GM21515 (cell line): ENCODE measurements at regions not wholly inside any gene's neighbourhood (a gene's known extent, or its start where the extent isn't known, plus 50 kb on each side); places are given as distances from the start of the nearest gene placed in this dataset.

Experiments
- ATAC-seq: cut with Tn5 transposase; IDR thresholded peaks from one replicate; pipeline ENCODE4 v1.9.1; 2021; ENCODE audit not compliant: unreplicated experiment

DNA sequence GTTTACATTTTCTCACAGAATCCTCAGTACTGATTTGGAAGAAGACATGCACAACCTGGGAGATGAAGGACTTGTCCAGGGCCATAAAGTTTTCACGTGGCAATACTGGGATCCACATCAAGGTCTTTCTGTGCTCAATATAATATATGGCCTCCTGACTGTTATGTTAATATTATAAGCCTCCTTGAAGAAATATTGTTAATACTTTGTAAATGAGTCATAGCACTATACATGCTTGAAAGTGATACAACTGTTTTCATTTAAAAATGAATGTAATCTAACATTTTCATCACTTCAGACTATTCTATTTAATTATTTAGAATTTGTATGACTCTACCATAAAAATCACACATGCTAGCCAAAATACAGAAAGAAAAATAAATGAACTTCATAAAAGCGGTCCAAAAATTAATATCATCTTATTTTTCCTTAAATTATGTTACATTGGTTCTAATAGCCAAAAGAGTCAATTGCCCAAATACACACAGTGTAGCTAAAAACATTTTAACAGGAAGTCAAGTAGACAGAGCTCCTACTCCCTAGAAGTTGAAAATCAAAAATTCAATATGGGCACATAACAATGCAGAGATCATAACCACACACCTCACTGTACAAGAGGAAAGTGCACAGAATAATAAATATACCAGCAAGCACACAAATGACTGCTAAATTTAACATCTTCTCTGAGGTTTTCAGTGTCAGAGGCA lies 188.0 kb upstream of the HDDC2 start:
- no peak for ATAC-seq

DNA sequence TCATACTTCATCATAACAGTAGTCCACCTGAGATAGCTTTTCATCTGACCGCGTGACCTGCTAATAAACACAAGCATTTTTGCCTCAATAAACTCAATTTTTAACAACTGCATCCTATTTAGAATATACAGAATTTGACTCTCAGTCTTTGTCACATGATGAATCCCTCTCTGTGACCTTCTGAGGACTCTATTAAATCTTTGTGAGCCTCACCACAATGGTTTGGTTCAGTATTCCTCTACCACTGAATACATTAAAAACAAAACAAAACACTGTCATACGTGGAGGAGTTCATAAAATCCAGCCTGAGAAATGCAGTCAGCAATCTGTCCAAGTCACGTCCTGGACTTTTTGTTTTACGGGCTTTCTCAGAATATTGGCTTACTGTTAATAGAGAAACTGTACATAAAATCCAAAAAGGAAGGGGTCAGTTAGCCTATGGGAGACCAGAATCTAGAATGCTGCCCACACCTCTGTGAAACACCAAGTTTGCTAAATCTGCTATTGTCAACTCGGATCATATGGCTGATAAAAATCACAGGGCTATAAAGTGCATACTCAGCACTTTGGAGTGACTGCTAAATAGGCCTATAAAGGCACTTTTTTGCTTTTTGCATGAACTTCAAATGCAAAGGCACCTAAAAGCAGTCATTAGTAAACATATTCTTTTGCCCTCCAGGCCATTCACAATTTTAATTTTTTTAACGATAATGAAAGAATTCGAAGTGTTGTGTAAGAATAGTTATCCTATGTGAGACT lies 190.3 kb upstream of the HDDC2 start:
- no peak for ATAC-seq

DNA sequence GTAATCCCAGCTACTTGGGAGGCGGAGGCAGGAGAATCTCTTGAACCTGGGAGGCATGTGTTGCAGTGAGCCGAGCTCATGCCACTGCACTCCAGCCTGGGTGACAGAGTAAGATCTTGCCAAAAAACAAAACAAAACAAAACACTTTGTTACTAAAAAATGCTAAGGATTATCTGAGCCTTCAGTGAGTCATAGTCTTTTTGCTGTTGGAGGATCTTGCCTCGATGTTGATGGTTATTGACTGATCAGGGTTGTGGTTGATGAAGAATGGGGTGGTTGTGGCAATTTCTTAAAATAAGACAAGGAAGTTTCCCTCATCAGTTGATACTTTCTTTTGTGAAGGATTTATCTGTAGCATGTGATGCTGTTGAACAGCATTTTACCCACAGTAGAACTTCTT lies 196.8 kb upstream of the HDDC2 start:
- no peak for ATAC-seq

DNA sequence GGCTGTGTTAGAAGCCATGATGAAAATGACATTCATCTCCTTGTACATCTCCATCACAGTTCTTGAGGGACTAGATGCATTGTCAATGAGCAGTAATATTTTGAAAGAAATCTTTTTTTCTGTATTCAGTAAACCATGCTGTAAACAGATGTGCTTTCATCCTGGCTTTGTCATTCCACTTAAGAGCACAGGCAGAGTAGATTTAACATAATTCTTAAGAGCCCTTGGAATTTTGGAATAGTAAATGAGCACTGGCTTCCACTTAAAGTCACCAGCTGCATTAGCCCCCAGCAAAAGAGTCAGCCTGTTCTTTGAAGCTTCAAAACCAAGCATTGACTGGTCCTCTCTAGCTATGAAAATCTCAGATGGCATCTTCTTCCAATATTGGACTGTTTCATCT lies 197.8 kb upstream of the HDDC2 start:
- ATAC-seq: no peak

DNA sequence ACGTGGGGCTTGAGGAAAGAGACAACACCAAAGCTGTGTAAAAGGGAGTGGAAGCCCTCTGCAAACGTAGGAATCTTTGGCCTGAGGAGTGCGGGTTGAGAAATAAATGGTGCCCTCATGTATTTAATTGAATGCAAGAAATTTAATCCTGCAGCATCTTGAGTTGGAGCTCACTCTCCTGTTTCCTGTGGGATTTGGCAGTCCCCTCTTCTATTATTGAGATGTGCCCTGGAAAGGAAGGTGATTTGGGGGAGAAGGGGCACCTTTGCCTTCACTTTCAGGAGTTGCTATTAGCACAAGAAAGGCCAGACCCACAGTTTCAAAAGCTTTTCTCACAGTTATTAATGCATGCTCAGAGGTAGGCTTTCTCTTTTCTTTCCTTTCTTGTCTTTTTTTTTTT lies 201.4 kb upstream of the HDDC2 start:
- ATAC-seq: no peak

DNA sequence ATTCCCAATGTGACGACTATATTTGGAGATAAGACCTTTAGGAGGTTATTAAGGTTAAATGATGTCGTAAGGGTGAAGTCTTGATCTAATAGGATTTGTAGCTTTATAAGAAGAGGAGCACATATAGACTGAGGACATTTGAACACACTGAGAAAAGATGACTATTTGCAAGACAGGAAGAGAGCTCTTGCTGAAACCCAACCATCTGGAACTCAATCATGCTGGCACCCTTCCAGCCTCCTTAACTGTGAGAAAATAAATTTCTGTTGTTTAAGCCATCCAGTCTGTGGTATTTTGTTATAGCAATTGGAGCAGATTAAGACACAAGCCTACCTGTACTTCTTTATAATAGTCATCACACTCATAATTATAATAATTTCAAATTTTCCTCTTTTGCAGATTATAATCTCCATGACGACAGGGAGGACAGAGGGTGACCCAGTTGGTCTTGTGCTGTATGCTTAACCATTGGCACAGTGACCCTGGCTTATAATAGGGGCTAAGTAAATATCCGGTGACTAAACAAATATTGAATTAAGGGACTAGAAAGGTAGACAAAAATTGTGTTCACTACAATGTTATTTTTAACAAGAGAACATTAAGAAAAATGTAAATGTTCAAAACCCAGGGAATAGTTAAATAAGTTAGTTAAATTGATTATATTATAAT lies 206.4 kb upstream of the HDDC2 start:
- ATAC-seq: no peak

DNA sequence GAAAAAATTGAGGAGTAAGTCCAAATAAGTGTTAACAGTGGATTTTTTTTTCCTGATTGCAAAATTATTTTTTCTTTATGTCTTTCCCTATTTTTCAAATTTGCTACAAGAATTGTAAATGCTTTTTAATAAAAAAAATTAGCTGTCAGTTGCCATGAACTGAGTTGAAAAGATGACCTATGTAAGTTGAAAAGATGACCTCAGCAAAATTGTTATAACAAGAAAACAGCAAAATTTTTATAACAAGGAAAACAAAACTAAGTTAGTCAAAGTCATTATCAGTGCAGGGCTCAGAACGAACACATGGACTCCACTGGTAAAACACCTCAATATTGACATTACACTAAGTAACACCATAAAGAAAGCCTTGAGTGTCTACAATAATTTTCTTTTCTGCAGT lies 207.0 kb upstream of the HDDC2 start:
- no peak for ATAC-seq

DNA sequence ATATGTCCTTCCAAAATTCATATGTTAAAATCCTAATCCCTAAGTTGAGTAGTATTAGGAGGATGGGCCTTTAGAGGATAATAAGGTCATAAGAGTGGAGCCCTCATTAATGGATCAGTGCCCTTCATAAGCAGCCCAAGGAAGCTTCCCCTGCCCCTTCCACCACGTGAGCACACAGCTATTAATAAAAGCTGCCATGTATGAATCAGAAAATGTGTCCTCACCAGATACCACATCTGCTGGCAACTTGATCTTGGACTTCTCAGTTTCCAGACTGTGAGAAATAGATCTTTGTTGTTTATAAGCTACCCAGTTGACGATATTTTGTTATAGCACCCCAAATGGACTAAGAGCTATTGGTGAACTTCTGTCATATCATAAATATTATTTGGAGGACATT lies 207.7 kb upstream of the HDDC2 start:
- no peak for ATAC-seq

DNA sequence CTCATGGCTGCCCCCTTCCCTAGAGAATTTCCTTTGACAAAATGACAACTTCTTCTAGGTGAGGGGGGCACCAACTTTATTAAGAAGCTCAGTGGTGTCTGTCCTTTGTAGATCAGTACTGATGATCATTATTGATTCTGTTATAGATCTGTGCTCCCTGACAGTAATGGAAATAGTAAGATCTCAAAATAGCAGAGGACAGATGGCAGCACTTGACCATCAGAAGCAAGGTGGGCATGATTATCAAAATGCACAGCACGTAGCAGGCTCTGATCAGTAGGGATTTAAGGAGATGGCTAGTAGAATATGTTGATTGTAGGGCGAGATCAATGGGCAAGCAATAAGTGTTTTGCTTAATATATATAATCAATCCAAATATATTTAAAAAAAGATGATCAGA lies 208.6 kb upstream of the HDDC2 start:
- no peak for ATAC-seq

DNA sequence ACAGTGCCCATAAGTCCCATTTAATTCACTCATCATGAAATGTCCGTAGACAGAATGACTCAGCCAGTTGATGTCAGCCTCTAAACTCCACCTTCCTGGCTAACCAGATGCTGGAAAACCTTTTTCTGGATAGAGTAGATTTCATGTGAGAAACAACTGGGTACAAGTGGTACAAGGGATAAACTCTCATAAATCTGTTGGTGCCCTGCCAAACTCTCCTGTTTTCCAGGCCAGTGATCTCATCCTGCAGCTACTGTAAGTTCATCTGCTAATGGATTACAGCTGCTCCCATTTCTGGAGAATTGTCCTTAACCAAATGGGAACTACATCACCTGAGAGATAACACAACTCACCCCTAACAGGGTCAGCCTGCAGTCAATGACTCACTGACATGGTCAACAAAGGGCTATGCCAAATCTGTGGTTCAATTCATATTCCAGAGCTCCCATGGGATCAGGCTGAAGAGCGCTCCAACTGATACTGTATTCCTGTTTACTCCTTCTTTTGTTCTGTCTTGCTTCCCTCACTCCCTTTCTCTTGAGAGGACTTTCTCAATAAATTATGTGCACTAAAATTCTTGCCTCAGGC lies 210.1 kb upstream of the HDDC2 start:
- ATAC-seq: no peak

DNA sequence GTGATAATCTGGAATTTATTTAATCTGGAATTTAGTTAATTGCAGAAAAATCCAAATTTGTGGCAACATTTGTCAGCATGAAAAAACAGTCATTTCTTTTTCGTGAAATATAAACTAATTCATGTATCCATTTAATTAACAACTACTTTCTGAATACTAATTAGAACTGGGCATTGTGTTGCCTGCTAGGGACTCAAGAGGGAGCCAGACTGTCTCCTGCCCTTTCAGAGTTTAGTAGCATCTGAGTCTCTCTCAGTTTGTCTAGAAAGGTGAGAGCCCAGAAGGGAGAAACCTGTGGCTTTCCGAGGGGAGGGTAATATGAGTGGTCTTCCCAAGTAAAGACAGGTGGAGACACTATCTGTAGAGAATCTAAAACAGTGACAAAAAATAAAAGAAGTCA lies 210.9 kb upstream of the HDDC2 start:
- peak; percentile 75 for ATAC-seq

DNA sequence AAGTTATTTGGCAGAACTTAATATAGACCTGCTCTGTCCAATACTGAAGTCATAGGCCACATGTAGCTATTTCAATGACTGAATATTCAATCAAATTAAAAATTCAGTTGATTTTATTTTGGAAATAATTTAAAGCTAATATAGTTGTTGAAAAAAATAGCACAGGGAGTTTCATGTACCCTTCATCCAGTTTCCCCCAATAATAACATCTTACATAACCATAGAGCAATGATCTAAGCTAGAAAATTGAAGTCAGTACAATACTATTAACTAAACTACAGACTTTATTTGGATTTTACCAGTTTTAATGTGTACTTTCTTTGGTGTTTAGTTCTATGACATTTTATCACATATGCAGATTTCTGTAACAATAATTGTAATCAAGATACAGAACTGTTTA lies 212.2 kb upstream of the HDDC2 start:
- no peak for ATAC-seq

DNA sequence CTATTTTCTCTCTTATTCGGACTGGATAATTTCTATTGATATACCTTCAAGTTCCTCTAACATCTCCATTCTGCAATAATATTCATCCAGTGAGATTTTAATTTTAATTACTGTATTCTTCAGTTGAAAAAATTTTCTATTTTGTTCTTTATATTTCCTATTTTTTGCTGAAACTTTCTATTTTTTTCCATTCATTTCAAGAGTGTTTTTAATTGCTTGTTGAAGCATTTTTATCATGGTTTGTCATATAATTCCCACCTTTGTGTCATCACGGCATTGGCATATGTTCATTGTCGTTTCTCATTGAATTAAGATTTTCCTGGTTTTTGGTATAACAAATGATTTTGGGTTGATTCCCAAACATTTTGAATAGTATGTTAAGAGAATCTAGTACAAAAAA lies 214.9 kb upstream of the HDDC2 start:
- no peak for ATAC-seq

DNA sequence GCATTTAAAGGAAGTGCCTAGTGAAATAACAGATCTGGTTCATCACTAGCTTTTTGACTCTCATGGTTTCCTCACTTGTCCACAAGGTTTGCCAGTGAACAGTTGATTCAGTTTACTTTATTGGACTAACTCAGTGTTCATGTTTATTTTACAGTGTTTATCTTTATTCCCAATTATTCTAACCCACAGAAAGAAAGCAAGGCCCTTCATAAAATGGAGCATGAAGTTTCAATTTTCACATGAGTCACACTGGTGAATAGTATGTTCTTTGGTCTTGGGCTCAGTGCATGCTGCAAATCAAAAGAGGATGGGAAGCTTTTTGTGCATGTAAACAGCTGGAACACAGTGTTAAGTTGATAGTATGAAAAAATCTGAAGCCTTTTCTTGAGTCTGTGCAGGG lies 217.6 kb upstream of the HDDC2 start:
- no peak for ATAC-seq

DNA sequence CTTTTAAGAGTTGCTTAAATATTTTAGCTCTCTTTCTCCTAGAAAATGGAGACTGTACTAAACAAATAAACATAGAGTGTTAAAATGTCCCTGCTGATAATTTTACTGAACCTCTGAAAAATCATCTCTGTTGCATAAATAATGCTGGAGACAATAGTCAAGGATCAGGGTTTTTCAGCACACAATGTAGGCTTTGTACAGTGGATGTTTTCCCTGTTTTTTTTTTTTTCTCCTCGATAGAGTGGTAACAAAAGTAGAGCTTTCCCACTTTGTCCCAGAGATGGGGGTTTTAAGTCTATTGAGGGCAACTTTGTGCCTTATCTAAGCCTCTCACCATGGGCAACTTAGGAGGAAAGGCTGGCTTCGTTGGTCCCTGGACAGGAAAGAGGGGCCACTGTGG lies 222.6 kb upstream of the HDDC2 start:
- ATAC-seq: no peak

DNA sequence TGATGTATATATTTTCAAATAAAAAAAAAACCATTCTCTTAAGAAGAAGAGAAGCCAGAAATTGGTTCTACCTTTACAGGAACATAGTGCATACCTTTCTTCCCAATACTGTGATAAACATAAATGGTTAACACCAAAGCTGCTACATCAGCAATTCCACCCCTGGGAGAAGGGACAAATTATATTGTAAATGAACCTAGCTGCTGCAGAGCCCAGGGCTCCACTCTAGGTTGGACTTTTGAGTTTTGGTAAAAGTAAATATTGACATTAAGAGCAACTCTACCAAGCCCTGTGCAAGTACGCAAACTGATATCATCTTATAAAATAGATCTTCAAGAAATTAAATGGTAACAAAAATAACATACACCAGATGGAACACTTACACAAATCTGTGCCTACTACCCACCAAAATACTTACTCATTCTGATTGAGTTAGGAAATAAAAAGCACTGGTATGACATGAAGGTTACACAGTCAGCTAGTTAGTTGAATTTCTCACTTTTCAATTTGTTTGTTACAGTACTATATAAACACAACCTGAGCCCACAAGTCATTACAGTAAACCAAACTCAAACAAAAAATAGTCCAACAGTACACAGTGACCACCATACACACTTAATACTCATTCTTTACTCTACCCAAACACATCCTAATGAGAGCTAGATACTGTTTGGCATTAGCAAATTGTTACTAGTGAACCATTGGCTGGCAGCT lies 223.3 kb upstream of the HEY2 start:
- no peak for ATAC-seq

DNA sequence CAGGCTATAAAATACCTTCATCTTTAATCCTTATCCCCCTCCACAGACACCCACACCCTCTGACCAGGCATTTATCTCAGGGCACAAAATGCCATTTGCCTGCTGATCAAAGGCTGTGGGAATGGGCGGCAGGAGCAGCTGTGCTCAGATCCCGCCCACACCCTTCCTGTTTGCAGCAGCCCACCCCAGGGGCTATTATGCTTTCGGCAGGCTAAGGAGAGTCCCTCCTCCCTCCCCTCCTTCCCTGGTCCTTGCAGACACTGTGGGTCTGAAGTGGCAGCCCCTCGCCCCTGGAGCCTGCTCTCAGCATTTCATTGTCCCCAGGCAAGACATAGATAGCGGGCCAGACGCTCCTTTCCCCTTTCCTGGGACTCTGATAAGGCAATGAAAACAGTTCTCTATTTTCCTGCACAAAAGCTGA lies 220.8 kb upstream of the HEY2 start:
- no peak for ATAC-seq

DNA sequence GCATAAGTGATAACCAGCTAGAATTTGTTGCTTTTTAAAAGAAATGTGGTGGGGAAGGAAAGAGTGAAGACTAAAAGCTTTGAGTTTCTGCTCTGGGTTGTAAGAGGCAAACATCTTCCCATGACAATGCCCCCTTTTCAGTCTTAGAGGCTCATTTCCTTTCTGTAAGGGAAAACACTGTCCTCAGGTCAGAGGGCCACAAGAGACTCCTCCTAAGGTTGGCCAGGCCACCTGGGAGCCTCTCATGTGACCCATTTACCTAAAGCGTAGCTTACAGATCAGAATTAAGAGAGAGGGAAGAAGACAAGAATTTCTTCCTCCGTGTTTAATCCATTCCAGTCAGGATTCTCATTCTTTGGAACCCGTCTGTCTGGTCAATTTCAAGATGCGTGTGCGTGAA lies 220.4 kb upstream of the HEY2 start:
- no peak for ATAC-seq

DNA sequence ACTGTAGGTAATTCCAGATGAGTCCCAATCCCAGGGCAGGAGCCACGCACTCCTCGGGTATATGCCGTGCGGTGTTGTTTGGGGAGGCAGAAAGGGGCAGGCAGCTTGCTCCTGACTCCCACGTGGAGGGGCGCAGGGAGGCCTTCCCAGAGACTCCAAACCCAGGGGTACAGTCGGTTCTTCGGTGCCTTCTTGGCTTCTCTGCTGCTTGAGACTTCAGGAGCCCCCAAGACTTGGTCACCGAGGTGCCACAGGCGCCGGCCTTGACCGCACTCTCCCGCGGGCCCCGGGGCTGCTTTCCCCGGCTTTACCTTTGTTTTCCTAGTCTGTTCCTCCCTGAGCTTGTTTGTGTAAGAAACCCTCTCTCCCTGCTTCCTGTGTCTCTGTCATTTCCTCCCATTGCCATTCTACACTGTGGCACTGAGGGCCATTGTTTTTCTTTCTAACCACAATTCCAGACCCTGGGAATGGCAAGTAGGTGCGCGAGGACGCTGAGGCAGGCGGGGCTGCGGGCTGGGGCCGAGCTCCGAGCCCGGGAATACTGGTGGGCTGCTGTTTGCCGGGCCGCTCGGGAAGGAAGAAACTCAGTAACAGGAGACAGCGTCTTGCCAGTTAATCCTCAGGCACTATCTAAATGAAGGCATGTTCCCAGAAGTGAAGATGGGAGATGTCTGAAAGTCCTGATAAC lies 215.6 kb upstream of the HEY2 start:
- no peak for ATAC-seq

DNA sequence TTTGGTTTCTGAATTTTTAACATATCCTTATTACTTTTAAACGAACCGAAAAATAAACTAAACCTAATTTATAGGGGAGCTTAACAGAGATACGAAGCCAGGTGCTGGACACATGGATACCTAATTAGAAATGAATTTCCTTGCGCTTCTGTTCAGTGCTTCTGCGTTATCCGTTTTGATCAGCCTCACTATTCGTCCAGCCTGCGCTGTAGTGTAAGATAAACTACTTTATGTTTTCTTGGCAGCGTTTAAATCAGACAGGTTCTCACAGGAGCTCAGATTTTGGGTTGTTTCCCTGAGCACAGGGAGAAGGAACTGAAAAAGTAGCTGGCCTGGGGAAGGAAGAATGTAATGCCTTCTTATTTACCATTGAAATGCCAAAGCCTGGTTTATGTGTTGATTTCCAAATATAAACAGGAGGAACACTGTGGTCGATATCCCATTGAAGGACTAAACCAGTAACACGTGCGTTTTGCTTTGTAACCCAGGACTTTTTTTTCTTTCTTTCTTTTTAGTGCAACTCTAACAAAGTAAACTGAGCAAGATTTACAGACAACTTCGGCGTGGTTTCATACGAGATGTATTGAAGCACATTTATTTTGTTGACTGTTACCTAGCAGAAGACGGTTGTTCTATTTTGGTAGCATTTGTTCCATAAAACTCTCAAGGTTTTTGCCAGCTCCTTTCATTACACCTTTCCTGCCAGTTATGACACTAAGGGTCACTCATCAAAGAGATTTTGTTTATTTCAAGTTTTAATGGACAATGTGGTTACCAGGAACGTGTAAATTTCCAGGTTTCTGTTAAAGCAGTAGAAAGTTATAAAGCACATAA lies 214.8 kb upstream of the HEY2 start:
- no peak for ATAC-seq
